IMR-90 (cell line): ENCODE measurements at regions not wholly inside any gene's neighbourhood (a gene's known extent, or its start where the extent isn't known, plus 50 kb on each side); places are given as distances from the start of the nearest gene placed in this dataset.

Source experiments
- ATAC-seq: fragments of 200-7000 bp; cut with Tn5 transposase; 2 replicates; pipeline ENCODE4 v1.9.1; 2020; ENCODE audit warnings: low read depth, mild to moderate bottlenecking, moderate library complexity
- BruUV-seq: library from RNA; stranded (reverse); fragments of 400-500 nt; replicated peaks from 2 replicates; lab custom pipeline; 2021; lab: Mats Ljungman, UMichigan
- CTCF ChIA-PET: fragments of 300-600 bp; formaldehyde crosslinking; extraction: SDS; loops from one replicate; lab custom pipeline; 2021; ENCODE audit warnings: antibody characterized with exemption; lab: Yijun Ruan, JAX
- POLR2A ChIA-PET: fragments of 300-600 bp; sonication (Branson Sonifier 250); formaldehyde crosslinking; loops from one replicate; lab custom pipeline; 2022; ENCODE audit warnings: antibody characterized with exemption; ENCODE audit not compliant: unreplicated experiment; lab: Charles Lee
- DNase-seq: peaks from one replicate; pipeline ENCODE4 v3.0.0; 2013
- H2AFZ ChIP-seq: replicated peaks from 2 replicates; pipeline ENCODE3; 2013; ENCODE audit warnings: low read length, mild to moderate bottlenecking; ENCODE audit not compliant: poor library complexity
- H2AK5ac ChIP-seq: 2 replicates; pipeline ENCODE4 v1.6.1; 2013; ENCODE audit warnings: low read depth, low read length, inconsistent platforms
- H2AK9ac ChIP-seq: replicated peaks from 2 replicates; pipeline ENCODE3; 2013; ENCODE audit warnings: mild to moderate bottlenecking, low read depth, low read length, moderate library complexity; ENCODE audit not compliant: poor library complexity
- H2BK120ac ChIP-seq: 2 replicates; pipeline ENCODE4 v1.6.1; 2013; ENCODE audit warnings: low read depth, low read length, inconsistent platforms
- H2BK15ac ChIP-seq: 3 replicates; pipeline ENCODE4 v1.6.1; 2013; ENCODE audit warnings: low read depth, low read length, inconsistent platforms
- H2BK20ac ChIP-seq: 2 replicates; pipeline ENCODE4 v1.6.1; 2013; ENCODE audit warnings: low read depth, mild to moderate bottlenecking, inconsistent platforms, low read length, moderate library complexity
- H2BK5ac ChIP-seq: 2 replicates; pipeline ENCODE4 v1.6.1; 2013; ENCODE audit warnings: mild to moderate bottlenecking, low read depth, low read length, inconsistent platforms; ENCODE audit not compliant: poor library complexity, severe bottlenecking
- H3K14ac ChIP-seq: replicated peaks from 2 replicates; pipeline ENCODE4 v1.6.1; 2013; ENCODE audit warnings: low read depth, low read length, inconsistent platforms
- H3K18ac ChIP-seq: 2 replicates; pipeline ENCODE4 v1.6.1; 2013; ENCODE audit warnings: low read depth, low read length, control low read depth
- H3K23ac ChIP-seq: 2 replicates; pipeline ENCODE4 v1.6.1; 2013; ENCODE audit warnings: low read depth, low read length, inconsistent platforms
- H3K27ac ChIP-seq: 2 replicates; pipeline ENCODE4 v1.5.1; 2013; ENCODE audit warnings: mild to moderate bottlenecking, control low read depth, low read length; ENCODE audit not compliant: insufficient read depth
- H3K27me3 ChIP-seq: 2 replicates; pipeline ENCODE4 v1.6.1; 2013; ENCODE audit warnings: low read length; ENCODE audit not compliant: control insufficient read depth, insufficient read depth
- H3K36me3 ChIP-seq: 2 replicates; pipeline ENCODE4 v1.6.1; 2013; ENCODE audit warnings: low read length, mixed read lengths; ENCODE audit not compliant: control insufficient read depth, insufficient read depth
- H3K4ac ChIP-seq: 2 replicates; pipeline ENCODE4 v1.6.1; 2013; ENCODE audit warnings: low read depth, low read length, inconsistent platforms
- H3K4me1 ChIP-seq: 2 replicates; pipeline ENCODE4 v1.6.1; 2013; ENCODE audit warnings: low read length, mixed read lengths; ENCODE audit not compliant: control insufficient read depth, insufficient read depth
- H3K4me2 ChIP-seq: 2 replicates; pipeline ENCODE4 v1.6.1; 2013; ENCODE audit warnings: low read depth, mild to moderate bottlenecking, control low read depth, low read length, moderate library complexity
- H3K4me3 ChIP-seq: 2 replicates; pipeline ENCODE4 v1.5.1; 2013; ENCODE audit warnings: low read depth, mild to moderate bottlenecking, control low read depth, low read length, moderate library complexity; ENCODE audit not compliant: insufficient read depth
- H3K56ac ChIP-seq: 2 replicates; pipeline ENCODE4 v1.6.1; 2013; ENCODE audit warnings: low read length, inconsistent platforms; ENCODE audit not compliant: insufficient read depth; ENCODE audit errors: extremely low read depth
- H3K79me1 ChIP-seq, 2 experiments: 2 replicates each; pipeline ENCODE4 v1.6.1; 2013; ENCODE audit warnings: low read length in 2 of 2, inconsistent platforms in 1 of 2, low read depth in 1 of 2
- H3K9ac ChIP-seq: 2 replicates; pipeline ENCODE4 v1.6.1; 2013; ENCODE audit warnings: low read depth, low read length, control low read depth
- H3K9me1 ChIP-seq: 2 replicates; pipeline ENCODE4 v1.6.1; 2013; ENCODE audit warnings: low read length, inconsistent platforms; ENCODE audit not compliant: insufficient read depth
- H3K9me3 ChIP-seq: 2 replicates; pipeline ENCODE4 v1.6.1; 2013; ENCODE audit warnings: low read length; ENCODE audit not compliant: control insufficient read depth, insufficient read depth
- H4K20me1 ChIP-seq: 2 replicates; pipeline ENCODE4 v1.6.1; 2013; ENCODE audit warnings: low read length, inconsistent platforms; ENCODE audit not compliant: insufficient read depth
- H4K5ac ChIP-seq: 2 replicates; pipeline ENCODE4 v1.6.1; 2013; ENCODE audit warnings: mild to moderate bottlenecking, low read depth, low read length, control low read depth
- H4K8ac ChIP-seq, 2 experiments: 2 replicates each; pipeline ENCODE4 v1.6.1; 2013; ENCODE audit warnings: low read depth in 2 of 2, low read length in 2 of 2, control low read depth in 1 of 2, inconsistent platforms in 1 of 2
- H4K91ac ChIP-seq: 2 replicates; pipeline ENCODE4 v1.6.1; 2013; ENCODE audit warnings: low read depth, low read length, inconsistent platforms; ENCODE audit not compliant: insufficient read depth
- BHLHE40 ChIP-seq: fragments of 150-350 bp; IDR thresholded peaks from 2 replicates; pipeline ENCODE4 v1.6.1; 2016; ENCODE audit warnings: mild to moderate bottlenecking, low read depth, low read length
- CEBPB ChIP-seq: IDR thresholded peaks from 2 replicates; pipeline ENCODE4 v1.6.1; 2012; ENCODE audit warnings: low read depth, low read length, improper control_type of control experiment
- CHD1 ChIP-seq: IDR thresholded peaks from 2 replicates; pipeline ENCODE4 v1.6.1; 2012; ENCODE audit warnings: low read depth, low read length, improper control_type of control experiment
- FOS ChIP-seq: fragments of 150-350 bp; IDR thresholded peaks from 2 replicates; pipeline ENCODE4 v1.6.1; 2016; ENCODE audit warnings: low read depth, low read length
- MAFK ChIP-seq: IDR thresholded peaks from 2 replicates; pipeline ENCODE4 v1.6.1; 2012; ENCODE audit warnings: low read depth, low read length, improper control_type of control experiment
- MAZ ChIP-seq: IDR thresholded peaks from 2 replicates; pipeline ENCODE4 v1.6.1; 2012; ENCODE audit warnings: low read depth, mild to moderate bottlenecking, low read length, improper control_type of control experiment, moderate library complexity, borderline replicate concordance
- MXI1 ChIP-seq: IDR thresholded peaks from 2 replicates; pipeline ENCODE4 v1.6.1; 2012; ENCODE audit warnings: low read depth, mild to moderate bottlenecking, low read length, moderate library complexity, borderline replicate concordance
- NFE2L2 ChIP-seq: fragments of 150-350 bp; IDR thresholded peaks from 2 replicates; pipeline ENCODE4 v1.6.1; 2016; ENCODE audit warnings: low read depth, mild to moderate bottlenecking, low read length
- POLR2A ChIP-seq: IDR thresholded peaks from 2 replicates; pipeline ENCODE4 v1.6.1; 2012; ENCODE audit warnings: mild to moderate bottlenecking, low read depth, low read length
- SMC3 ChIP-seq: fragments of 150-350 bp; IDR thresholded peaks from 2 replicates; pipeline ENCODE4 v1.6.1; 2016; ENCODE audit warnings: low read depth, mild to moderate bottlenecking, antibody characterized with exemption, low read length, moderate library complexity
- WGBS, 2 experiments: methylation state at CpG; one replicate each; pipeline versions ENCODE4 v1.1.5 to v1.1.7; 2013; ENCODE audit warnings: missing lambda C conversion rate in 2 of 2; ENCODE audit not compliant: insufficient read length in 1 of 2; ENCODE audit errors: extremely low coverage in 2 of 2; 5-methylcytosine and 5-hydroxymethylcytosine counted together
- dilution Hi-C: fragments of 300-500 bp; cut with HindIII; formaldehyde crosslinking; loops from one replicate; pipeline ENCODE4 v1.14.3; 2018; ENCODE audit warnings: low sequenced_read_pairs; ENCODE audit not compliant: unreplicated experiment
- in situ Hi-C: fragments of 300-500 bp; cut with MboI; formaldehyde crosslinking; loops from 3 replicates; pipeline ENCODE4 v1.14.3; 2019; ENCODE audit warnings: low sequenced_read_pairs, inconsistent platforms, mixed read lengths
- intact Hi-C: fragments of 100-400 bp; cut with micrococcal nuclease; formaldehyde crosslinking; loops from 2 replicates; pipeline ENCODE4 v1.10.0; 2022
- TF ChIP-seq, protein P1 (sequence below): conservative IDR thresholded peaks from 2 replicates; pipeline ENCODE4 v1.5.1; 2012; ENCODE audit warnings: mild to moderate bottlenecking, low read depth, low read length, improper control_type of control experiment
- TF ChIP-seq, protein P2 (sequence below): fragments of 150-350 bp; IDR thresholded peaks from 2 replicates; pipeline ENCODE4 v1.6.1; 2016; ENCODE audit warnings: low read depth, mild to moderate bottlenecking, low read length, moderate library complexity, borderline replicate concordance

DNA sequence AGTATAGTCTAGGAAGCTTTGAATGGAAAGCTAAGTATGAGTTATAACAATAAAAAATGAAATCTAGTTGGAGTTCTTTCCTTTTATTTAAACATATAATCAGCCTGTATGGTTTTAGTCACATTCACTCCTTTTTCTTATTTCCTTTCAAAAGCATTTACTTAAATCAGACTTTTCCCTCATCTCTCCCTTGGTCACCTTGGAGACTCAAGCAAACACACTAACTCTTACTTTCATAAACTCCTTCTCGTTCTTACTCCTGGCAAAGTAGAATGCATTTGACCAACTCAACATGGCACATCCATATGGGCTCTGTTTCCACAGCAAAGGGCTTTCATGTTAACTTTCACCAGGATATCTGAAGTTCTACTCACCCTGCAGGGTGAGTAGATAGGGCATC is 400.0 kb downstream of the LMO7 start:
- H3K27ac ChIP-seq: peak overlapping the region; percentile 80
- peak overlapping the region; percentile 64; the same call in 1 of the 2 replicates for H3K4ac ChIP-seq
- intact Hi-C loops (loop anchor here (5.0 to 10.0 kb wide), 2 partner anchors 186 to 439 kb away; no protein-coding TSS in a partner anchor), in situ Hi-C loops (no loop called here), dilution Hi-C loops (no loop called here)
- H3K4me3 ChIP-seq: no peak overlapping the region
- no peak overlapping the region for H3K56ac ChIP-seq
- no peaks in the 10 kb centered on the region for H3K27me3 ChIP-seq
- ChIA-PET POLR2A (no interaction called here), CTCF (no interaction called here)
- no peaks in the 10 kb centered on the region for H4K20me1 ChIP-seq
- no peaks in the 10 kb centered on the region for H3K9me1 ChIP-seq
- no peak overlapping the region for H2AFZ ChIP-seq
- 0 out of 2 replicates have a peak overlapping the region, but pooled peaks have one; percentile 14 for H3K14ac ChIP-seq
- H3K23ac ChIP-seq: 0 out of 2 replicates have a peak overlapping the region, but pooled peaks have one; percentile 45
- ATAC-seq (0 out of 2 replicates have a peak, but pooled peaks have one; percentile 18), DNase-seq (peak; percentile 20)
- 0 out of 2 replicates have a peak overlapping the region, but pooled peaks have one; percentile 19 for H3K9ac ChIP-seq
- peaks cover 12% of the 10 kb centered on the region for H3K4me1 ChIP-seq
- H2BK20ac ChIP-seq: peak overlapping the region; percentile 53
- H4K8ac ChIP-seq: peak overlapping the region; percentile 16 to 89; a peak in 3 of 4 replicates
- peak overlapping the region; percentile 42; the same call in 1 of the 2 replicates for H2AK5ac ChIP-seq
- peak overlapping the region; percentile 83 for H2BK5ac ChIP-seq
- TF ChIP-seq NFE2L2 (no peak), SMC3 (no peak), MXI1 (no peak), POLR2A (no peak), CHD1 (no peak), MAFK (no peak), MAZ (no peak), CEBPB (no peak), FOS (no peak), BHLHE40 (no peak)
- TF ChIP-seq, protein P1, sequence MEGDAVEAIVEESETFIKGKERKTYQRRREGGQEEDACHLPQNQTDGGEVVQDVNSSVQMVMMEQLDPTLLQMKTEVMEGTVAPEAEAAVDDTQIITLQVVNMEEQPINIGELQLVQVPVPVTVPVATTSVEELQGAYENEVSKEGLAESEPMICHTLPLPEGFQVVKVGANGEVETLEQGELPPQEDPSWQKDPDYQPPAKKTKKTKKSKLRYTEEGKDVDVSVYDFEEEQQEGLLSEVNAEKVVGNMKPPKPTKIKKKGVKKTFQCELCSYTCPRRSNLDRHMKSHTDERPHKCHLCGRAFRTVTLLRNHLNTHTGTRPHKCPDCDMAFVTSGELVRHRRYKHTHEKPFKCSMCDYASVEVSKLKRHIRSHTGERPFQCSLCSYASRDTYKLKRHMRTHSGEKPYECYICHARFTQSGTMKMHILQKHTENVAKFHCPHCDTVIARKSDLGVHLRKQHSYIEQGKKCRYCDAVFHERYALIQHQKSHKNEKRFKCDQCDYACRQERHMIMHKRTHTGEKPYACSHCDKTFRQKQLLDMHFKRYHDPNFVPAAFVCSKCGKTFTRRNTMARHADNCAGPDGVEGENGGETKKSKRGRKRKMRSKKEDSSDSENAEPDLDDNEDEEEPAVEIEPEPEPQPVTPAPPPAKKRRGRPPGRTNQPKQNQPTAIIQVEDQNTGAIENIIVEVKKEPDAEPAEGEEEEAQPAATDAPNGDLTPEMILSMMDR: no peak
- TF ChIP-seq, protein P2, sequence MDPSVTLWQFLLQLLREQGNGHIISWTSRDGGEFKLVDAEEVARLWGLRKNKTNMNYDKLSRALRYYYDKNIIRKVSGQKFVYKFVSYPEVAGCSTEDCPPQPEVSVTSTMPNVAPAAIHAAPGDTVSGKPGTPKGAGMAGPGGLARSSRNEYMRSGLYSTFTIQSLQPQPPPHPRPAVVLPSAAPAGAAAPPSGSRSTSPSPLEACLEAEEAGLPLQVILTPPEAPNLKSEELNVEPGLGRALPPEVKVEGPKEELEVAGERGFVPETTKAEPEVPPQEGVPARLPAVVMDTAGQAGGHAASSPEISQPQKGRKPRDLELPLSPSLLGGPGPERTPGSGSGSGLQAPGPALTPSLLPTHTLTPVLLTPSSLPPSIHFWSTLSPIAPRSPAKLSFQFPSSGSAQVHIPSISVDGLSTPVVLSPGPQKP: no peak
- no peaks in the 10 kb centered on the region for H3K9me3 ChIP-seq
- H3K18ac ChIP-seq: peak overlapping the region; percentile 100
- BruUV-seq: no TSS peak
- peak overlapping the region; percentile 90; the same call in 2 of the 3 replicates for H2BK15ac ChIP-seq
- H2AK9ac ChIP-seq: no peak overlapping the region
- H4K91ac ChIP-seq: peak overlapping the region; percentile 74; the same call in 1 of the 2 replicates
- H3K36me3 ChIP-seq: no peaks in the 10 kb centered on the region
- H4K5ac ChIP-seq: peak overlapping the region; percentile 98
- no peaks in the 10 kb centered on the region for H3K79me1 ChIP-seq
- peak overlapping the region; percentile 66; the same call in 1 of the 2 replicates for H3K4me2 ChIP-seq
- WGBS, 2 experiments: no CpG with 5 or more reads among the region's 1 CpG
- peak overlapping the region; percentile 42 for H2BK120ac ChIP-seq
